Common myeloid progenitor, CD34-positive (primary cell): ENCODE measurements at regions not wholly inside any gene's neighbourhood (a gene's known extent, or its start where the extent isn't known, plus 50 kb on each side); places are given as distances from the start of the nearest gene placed in this dataset.

ENCODE experiments used
- CTCF ChIA-PET: fragments of 350-600 bp; sonication (Branson Sonifier 250); formaldehyde crosslinking; loops from one replicate; lab custom pipeline; 2021; ENCODE audit warnings: antibody characterized with exemption; lab: Charles Lee
- POLR2A ChIA-PET: fragments of 350-600 bp; sonication (Branson Sonifier 250); formaldehyde crosslinking; loops from one replicate; lab custom pipeline; 2021; ENCODE audit warnings: antibody characterized with exemption; lab: Charles Lee
- DNase-seq, 3 donors: peaks; one replicate each; pipeline versions ENCODE4 v3.0.0 to v3.0.0-alpha.2; 2013
- H3K27ac ChIP-seq, 2 experiments: 1 replicate in 1 of 2; 2 replicates in 1 of 2; pipeline ENCODE4 v1.7.0; 2013; ENCODE audit warnings: inconsistent platforms in 2 of 2, low read length in 2 of 2, mild to moderate bottlenecking in 2 of 2, low read depth in 1 of 2, moderate library complexity in 1 of 2; ENCODE audit not compliant: severe bottlenecking in 2 of 2, insufficient read depth in 1 of 2, poor library complexity in 1 of 2
- H3K27me3 ChIP-seq, 5 experiments: replicated peaks in 2 of 5; 1 replicate in 3 of 5; 2 replicates in 2 of 5; pipeline versions ENCODE4 v1.6.1 to v1.7.0; 2013; ENCODE audit warnings: low read length in 4 of 5, mild to moderate bottlenecking in 2 of 5, moderate library complexity in 2 of 5, inconsistent platforms in 1 of 5; ENCODE audit not compliant: insufficient read depth in 5 of 5, control insufficient read depth in 4 of 5
- H3K36me3 ChIP-seq, 4 experiments: 1 replicate in 2 of 4; 2 replicates in 2 of 4; pipeline versions ENCODE4 v1.6.1 to v1.7.0; 2013; ENCODE audit warnings: low read length in 3 of 4, control low read depth in 1 of 4, mild to moderate bottlenecking in 1 of 4; ENCODE audit not compliant: control insufficient read depth in 4 of 4, insufficient read depth in 4 of 4
- H3K4me1 ChIP-seq, 4 experiments: 1 replicate in 3 of 4; 2 replicates in 1 of 4; pipeline versions ENCODE4 v1.6.1 to v1.7.1; 2013; ENCODE audit warnings: low read length in 3 of 4, mild to moderate bottlenecking in 3 of 4, control low read depth in 1 of 4, inconsistent platforms in 1 of 4, moderate library complexity in 1 of 4; ENCODE audit not compliant: control insufficient read depth in 4 of 4, insufficient read depth in 4 of 4; ENCODE audit errors: control extremely low read depth in 1 of 4
- H3K4me3 ChIP-seq, 7 experiments: 1 replicate in 4 of 7; 2 replicates in 3 of 7; pipeline versions ENCODE4 v1.5.1 to v1.7.0; 2013; ENCODE audit warnings: mild to moderate bottlenecking in 7 of 7, low read length in 6 of 7, moderate library complexity in 6 of 7, inconsistent platforms in 2 of 7, low read depth in 2 of 7, control low read depth in 1 of 7; ENCODE audit not compliant: insufficient read depth in 4 of 7, control insufficient read depth in 1 of 7; ENCODE audit errors: extremely low read depth in 1 of 7
- H3K9me3 ChIP-seq, 5 experiments: 1 replicate in 4 of 5; 2 replicates in 1 of 5; pipeline versions ENCODE4 v1.6.1 to v1.7.1; 2013; ENCODE audit warnings: low read length in 4 of 5, mild to moderate bottlenecking in 2 of 5, inconsistent platforms in 1 of 5, low read depth in 1 of 5, moderate library complexity in 1 of 5; ENCODE audit not compliant: control insufficient read depth in 4 of 5, insufficient read depth in 2 of 5; ENCODE audit errors: control extremely low read depth in 1 of 5
- WGBS: methylation state at CpG from one replicate; pipeline ENCODE4 v1.1.5; 2013; ENCODE audit not compliant: insufficient coverage; 5-methylcytosine and 5-hydroxymethylcytosine counted together

DNA sequence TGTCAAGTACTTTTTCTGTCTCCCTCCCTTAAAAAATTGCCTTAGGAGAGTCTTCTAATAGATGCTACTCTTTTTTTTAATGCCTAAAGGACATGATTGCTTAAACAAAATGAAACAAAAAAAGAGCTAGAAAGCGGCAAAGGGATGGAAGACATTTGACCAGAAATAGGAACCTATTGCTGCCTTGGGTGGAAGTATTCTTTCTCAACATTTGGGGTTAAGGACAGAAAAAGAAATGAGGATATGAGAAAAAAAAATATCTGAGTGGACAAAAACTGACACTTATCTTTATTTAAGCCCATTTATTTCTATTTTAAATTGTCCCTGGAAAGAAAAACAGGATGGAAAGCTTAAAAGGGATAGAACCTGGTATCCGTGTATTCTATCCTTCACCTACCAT is 664.9 kb upstream of the CITED2 start:
- Histone ChIP-seq H3K4me3 (no peak overlapping the region), H3K9me3 (peaks cover 0 to 9% (median 0%) of the 10 kb centered on the region in 5 experiments), H3K27me3 (no peaks in the 10 kb centered on the region), H3K27ac (no peak overlapping the region), H3K4me1 (no peaks in the 10 kb centered on the region), H3K36me3 (no peaks in the 10 kb centered on the region)
- ChIA-PET CTCF (interaction anchor here (1.0 kb wide), 1 partner anchor 37 kb away, joined by 3 read pairs; no protein-coding TSS in a partner anchor), POLR2A (no interaction called here)
- no peak for DNase-seq
- WGBS, result 90% methylated on average over 2 of the region's 2 CpGs

DNA sequence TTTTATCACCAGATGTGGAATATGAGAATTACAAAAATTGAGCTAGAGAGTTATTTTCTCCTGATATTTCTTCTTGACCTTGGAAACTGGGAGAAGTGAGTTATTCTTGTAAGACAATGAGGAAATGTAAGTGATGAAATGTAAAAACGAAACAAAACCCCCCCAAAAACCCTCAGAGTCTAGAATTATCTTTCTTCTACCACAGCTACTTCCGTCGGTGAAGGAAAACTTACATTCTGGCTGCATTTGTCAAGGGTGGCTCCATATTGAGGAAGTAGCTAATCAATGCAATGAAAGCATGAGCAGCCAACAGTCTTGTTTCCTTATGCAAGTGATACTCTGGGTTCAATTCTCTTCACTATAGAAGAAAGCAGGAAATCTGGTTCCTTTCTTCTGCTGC is 661.7 kb upstream of the CITED2 start:
- ChIA-PET POLR2A (no interaction called here), CTCF (no interaction called here)
- no peak overlapping the region for H3K27ac ChIP-seq
- H3K4me3 ChIP-seq, result no peak overlapping the region
- no peaks in the 10 kb centered on the region for H3K4me1 ChIP-seq
- H3K27me3 ChIP-seq, result no peaks in the 10 kb centered on the region
- no peaks in the 10 kb centered on the region for H3K36me3 ChIP-seq
- peaks cover 0 to 9% (median 0%) of the 10 kb centered on the region in 5 experiments for H3K9me3 ChIP-seq
- no peak for DNase-seq
- WGBS, result 89% methylated on average over 2 of the region's 3 CpGs

DNA sequence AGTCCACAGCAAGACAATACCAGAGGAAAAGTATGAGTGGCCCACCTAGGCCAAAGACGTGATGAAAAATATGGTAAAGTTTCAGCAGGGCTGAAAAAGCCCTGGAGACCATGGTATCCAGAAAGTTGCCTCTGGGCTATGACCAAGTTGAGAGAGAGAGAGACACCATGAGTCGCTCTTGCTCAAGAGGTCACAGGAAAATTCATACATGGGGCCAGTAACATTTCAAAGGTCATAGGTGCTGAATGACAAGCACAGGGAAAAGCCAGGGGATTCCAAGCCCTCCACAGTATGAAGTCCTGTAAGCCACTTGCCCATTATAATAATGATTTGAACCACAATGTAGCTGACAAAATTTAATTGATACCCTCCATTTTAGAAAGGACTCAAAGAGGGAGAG is 657.7 kb upstream of the CITED2 start:
- ChIA-PET POLR2A (no interaction called here), CTCF (no interaction called here)
- Histone ChIP-seq H3K4me1 (no peaks in the 10 kb centered on the region), H3K9me3 (peaks cover 1 to 12% (median 3%) of the 10 kb centered on the region in 5 experiments), H3K27me3 (no peaks in the 10 kb centered on the region), H3K4me3 (no peak overlapping the region), H3K36me3 (no peaks in the 10 kb centered on the region), H3K27ac (no peak overlapping the region)
- 100% methylated on average over 2 of the region's 2 CpGs for WGBS
- DNase-seq, result no peak

GRCh38 chr6:140029551-140029950 is 655.1 kb upstream of the CITED2 start:
- H3K27ac ChIP-seq, result no peak overlapping the region
- H3K27me3 ChIP-seq, result no peaks in the 10 kb centered on the region
- 100% methylated on average over 1 of the region's 3 CpGs for WGBS
- no peak overlapping the region for H3K4me3 ChIP-seq
- no peaks in the 10 kb centered on the region for H3K4me1 ChIP-seq
- peaks cover 0 to 3% (median 2%) of the 10 kb centered on the region in 5 experiments for H3K9me3 ChIP-seq
- no peak for DNase-seq
- ChIA-PET POLR2A (no interaction called here), CTCF (no interaction called here)
- H3K36me3 ChIP-seq, result no peaks in the 10 kb centered on the region

- Histone ChIP-seq H3K36me3 (no peaks in the 10 kb centered on the region), H3K9me3 (peaks cover 0 to 3% (median 2%) of the 10 kb centered on the region in 5 experiments), H3K4me1 (no peaks in the 10 kb centered on the region), H3K27ac (no peak overlapping the region), H3K27me3 (no peaks in the 10 kb centered on the region), H3K4me3 (no peak overlapping the region)
- WGBS, result no CpG with 5 or more reads among the region's 2 CpGs
- POLR2A ChIA-PET, result no interaction called here
- CTCF ChIA-PET, result no interaction called here
- peak in 2 of 3 donors; percentile 22 to 39 for DNase-seq
Measured at GRCh38 chr6:140027219-140027618, 652.8 kb upstream of the CITED2 start.

GRCh38 chr6:140026546-140026945 is 652.1 kb upstream of the CITED2 start:
- H3K4me1 ChIP-seq, result no peaks in the 10 kb centered on the region
- no peaks in the 10 kb centered on the region for H3K36me3 ChIP-seq
- H3K9me3 ChIP-seq, result peaks cover 0 to 3% (median 2%) of the 10 kb centered on the region in 5 experiments
- no peaks in the 10 kb centered on the region for H3K27me3 ChIP-seq
- H3K4me3 ChIP-seq, result no peak overlapping the region
- CTCF ChIA-PET, result no interaction called here
- no peak for DNase-seq
- H3K27ac ChIP-seq, result no peak overlapping the region
- POLR2A ChIA-PET, result no interaction called here

DNA sequence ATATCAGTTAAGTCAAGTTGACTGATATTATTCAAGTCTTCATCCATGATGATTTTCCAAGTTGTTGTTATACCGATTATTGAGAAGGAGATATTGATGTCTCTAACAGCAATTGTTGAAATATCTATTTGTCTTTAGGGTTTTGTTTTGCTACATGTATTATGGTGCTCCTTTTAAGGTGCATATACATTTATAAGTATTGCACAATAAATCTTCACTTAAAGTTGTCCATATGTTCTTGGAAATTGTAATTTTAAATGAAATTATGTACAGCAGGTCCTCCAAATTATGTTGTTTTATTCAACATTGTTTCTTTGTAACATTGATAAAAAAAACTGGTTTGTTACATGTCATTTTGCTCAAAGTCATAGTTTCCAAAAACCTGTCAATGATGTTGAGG is 650.7 kb upstream of the CITED2 start:
- Histone ChIP-seq H3K4me1 (no peaks in the 10 kb centered on the region), H3K27me3 (no peaks in the 10 kb centered on the region), H3K27ac (no peak overlapping the region), H3K4me3 (no peak overlapping the region), H3K9me3 (peaks cover 1 to 16% (median 5%) of the 10 kb centered on the region in 5 experiments), H3K36me3 (no peaks in the 10 kb centered on the region)
- no CpG with 5 or more reads among the region's 1 CpG for WGBS
- ChIA-PET POLR2A (no interaction called here), CTCF (no interaction called here)
- no peak for DNase-seq
